ENCODE measurements at regions not wholly inside any gene's neighbourhood (a gene's known extent, or its start where the extent isn't known, plus 50 kb on each side); places are given as distances from the start of the nearest gene placed in this dataset.
A peak's percentile ranks its signal among the peaks of the same experiment; 100 is the strongest.

DNA sequence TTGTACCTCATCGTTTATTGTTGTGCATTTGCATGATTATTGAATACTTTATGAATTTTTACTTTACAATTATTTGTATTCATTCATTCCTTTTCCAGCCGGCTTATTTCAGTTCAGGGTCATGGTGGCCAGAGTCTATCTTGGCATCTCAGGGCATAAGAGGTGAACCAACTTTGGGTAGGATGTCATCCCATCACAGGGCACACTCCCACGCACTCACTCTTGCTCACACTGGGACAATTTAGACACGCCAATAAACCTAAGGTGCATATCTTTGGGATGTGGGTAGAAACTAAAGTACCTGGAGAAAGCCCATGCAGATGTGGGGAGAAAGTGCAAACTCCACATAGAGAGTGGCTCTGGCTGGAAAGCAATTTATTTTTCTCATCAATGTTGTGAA lies 158.1 kb upstream of the MAST4 start:
- no peaks in the 10 kb centered on the region for H3K27me3 ChIP-seq (replicated peaks; ENCODE audit: control insufficient read depth, insufficient read depth, low read length)
- no peak overlapping the region for H3K4me3 ChIP-seq (replicated peaks; ENCODE audit: low read depth, low read length)
- TF ChIP-seq, protein P1, sequence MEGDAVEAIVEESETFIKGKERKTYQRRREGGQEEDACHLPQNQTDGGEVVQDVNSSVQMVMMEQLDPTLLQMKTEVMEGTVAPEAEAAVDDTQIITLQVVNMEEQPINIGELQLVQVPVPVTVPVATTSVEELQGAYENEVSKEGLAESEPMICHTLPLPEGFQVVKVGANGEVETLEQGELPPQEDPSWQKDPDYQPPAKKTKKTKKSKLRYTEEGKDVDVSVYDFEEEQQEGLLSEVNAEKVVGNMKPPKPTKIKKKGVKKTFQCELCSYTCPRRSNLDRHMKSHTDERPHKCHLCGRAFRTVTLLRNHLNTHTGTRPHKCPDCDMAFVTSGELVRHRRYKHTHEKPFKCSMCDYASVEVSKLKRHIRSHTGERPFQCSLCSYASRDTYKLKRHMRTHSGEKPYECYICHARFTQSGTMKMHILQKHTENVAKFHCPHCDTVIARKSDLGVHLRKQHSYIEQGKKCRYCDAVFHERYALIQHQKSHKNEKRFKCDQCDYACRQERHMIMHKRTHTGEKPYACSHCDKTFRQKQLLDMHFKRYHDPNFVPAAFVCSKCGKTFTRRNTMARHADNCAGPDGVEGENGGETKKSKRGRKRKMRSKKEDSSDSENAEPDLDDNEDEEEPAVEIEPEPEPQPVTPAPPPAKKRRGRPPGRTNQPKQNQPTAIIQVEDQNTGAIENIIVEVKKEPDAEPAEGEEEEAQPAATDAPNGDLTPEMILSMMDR (IDR thresholded peaks at IDR 0.05; ENCODE audit: insufficient read depth, low read length, poor library complexity, severe bottlenecking), result no peak
- DNase-seq (ENCODE audit: extremely low read depth, insufficient read length), result no peak
- H3K36me3 ChIP-seq (ENCODE audit: control insufficient read depth, insufficient read depth, low read length), result no peaks in the 10 kb centered on the region

DNA sequence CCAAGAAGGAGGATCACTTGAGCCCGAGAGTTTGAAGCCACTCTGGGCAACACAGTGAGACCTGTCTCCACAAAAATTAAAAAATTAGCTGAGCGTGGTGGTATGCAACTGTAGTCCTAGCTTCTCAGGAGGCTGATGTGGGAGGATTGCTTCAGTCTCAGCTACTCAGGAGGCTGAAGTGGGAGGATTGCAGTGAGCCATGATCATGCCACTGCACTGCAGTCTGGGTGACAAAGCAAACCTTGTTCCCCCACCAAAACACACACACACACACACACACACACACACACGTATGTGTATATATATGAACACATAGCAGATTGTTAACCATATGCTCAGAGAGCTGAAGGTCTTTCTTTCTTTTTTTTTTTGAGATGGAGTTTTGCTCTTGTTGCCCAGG lies 157.5 kb upstream of the MAST4 start:
- Histone ChIP-seq H3K36me3 (ENCODE audit: control insufficient read depth, insufficient read depth, low read length) (no peaks in the 10 kb centered on the region), H3K4me3 (replicated peaks; ENCODE audit: low read depth, low read length) (no peak overlapping the region), H3K27me3 (replicated peaks; ENCODE audit: control insufficient read depth, insufficient read depth, low read length) (no peaks in the 10 kb centered on the region)
- TF ChIP-seq, protein P1 (IDR thresholded peaks at IDR 0.05; ENCODE audit: insufficient read depth, low read length, poor library complexity, severe bottlenecking), result no peak
- DNase-seq (ENCODE audit: extremely low read depth, insufficient read length), result no peak

DNA sequence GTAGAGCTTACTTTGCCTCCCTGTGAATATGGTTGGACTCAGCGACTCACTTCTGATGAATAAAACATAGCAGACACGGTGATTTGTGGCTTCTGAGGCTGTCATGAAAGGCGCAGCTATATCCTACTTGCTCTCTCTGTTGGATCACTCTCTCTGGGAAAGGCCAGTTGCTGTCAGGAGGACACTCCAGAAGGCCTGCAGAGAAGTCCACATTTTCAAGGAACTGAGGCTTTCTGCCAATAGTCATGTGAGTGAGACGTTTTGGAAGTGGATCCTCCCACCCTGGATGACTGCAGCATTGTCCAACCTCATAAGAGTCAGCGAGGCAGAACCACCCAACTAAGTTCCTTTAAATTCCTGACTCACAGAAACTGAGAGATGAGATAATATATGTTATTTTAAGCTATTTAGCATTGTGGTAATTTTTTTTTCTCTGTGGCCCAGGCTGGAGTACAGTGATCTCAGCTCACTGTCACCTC lies 156.0 kb upstream of the MAST4 start:
- DNase-seq (ENCODE audit: extremely low read depth, insufficient read length), result peak; percentile 32

GRCh38 chr5:66441351-66441750 lies 154.8 kb upstream of the MAST4 start:
- Histone ChIP-seq H3K4me3 (replicated peaks; ENCODE audit: low read depth, low read length) (no peak overlapping the region), H3K27me3 (replicated peaks; ENCODE audit: control insufficient read depth, insufficient read depth, low read length) (no peaks in the 10 kb centered on the region), H3K36me3 (ENCODE audit: control insufficient read depth, insufficient read depth, low read length) (no peaks in the 10 kb centered on the region)
- TF ChIP-seq, protein P1 (IDR thresholded peaks at IDR 0.05; ENCODE audit: insufficient read depth, low read length, poor library complexity, severe bottlenecking), result no peak
- DNase-seq (ENCODE audit: extremely low read depth, insufficient read length), result no peak

More for the DNA sequence above, 156.0 kb upstream of the MAST4 start:
- Histone ChIP-seq H3K27me3 (replicated peaks; ENCODE audit: control insufficient read depth, insufficient read depth, low read length) (no peaks in the 10 kb centered on the region), H3K36me3 (ENCODE audit: control insufficient read depth, insufficient read depth, low read length) (no peaks in the 10 kb centered on the region), H3K4me3 (replicated peaks; ENCODE audit: low read depth, low read length) (no peak overlapping the region)
- TF ChIP-seq, protein P1 (IDR thresholded peaks at IDR 0.05; ENCODE audit: insufficient read depth, low read length, poor library complexity, severe bottlenecking), result no peak

GRCh38 chr5:66442951-66443445 lies 153.2 kb upstream of the MAST4 start:
- Histone ChIP-seq H3K27me3 (replicated peaks; ENCODE audit: control insufficient read depth, insufficient read depth, low read length) (no peaks in the 10 kb centered on the region), H3K4me3 (replicated peaks; ENCODE audit: low read depth, low read length) (no peak overlapping the region), H3K36me3 (ENCODE audit: control insufficient read depth, insufficient read depth, low read length) (no peaks in the 10 kb centered on the region)
- DNase-seq (ENCODE audit: extremely low read depth, insufficient read length), result no peak
- TF ChIP-seq, protein P1 (IDR thresholded peaks at IDR 0.05; ENCODE audit: insufficient read depth, low read length, poor library complexity, severe bottlenecking), result no peak

All from GM06990 (cell line).